SJSA1 (cell line): ENCODE measurements at regions not wholly inside any gene's neighbourhood (a gene's known extent, or its start where the extent isn't known, plus 50 kb on each side); places are given as distances from the start of the nearest gene placed in this dataset.
"Not testable (repeated sequence)": the region's sequence is repeated elsewhere in the genome, so short reads cannot be mapped to it uniquely, and the experiment has no call there.

Source experiments
- DNase-seq, 2 experiments: peaks; one replicate each; pipeline ENCODE4 v3.0.0-alpha.2; 2015 to 2020; ENCODE audit warnings: low spot score in 2 of 2, low read depth in 1 of 2
- H3K27ac ChIP-seq: fragments of 250-450 bp; sonication (Bioruptor Pico); 2 replicates; pipeline ENCODE4 v1.5.1; 2020; ENCODE audit warnings: mild to moderate bottlenecking, moderate library complexity
- H3K27me3 ChIP-seq: fragments of 250-450 bp; sonication (Bioruptor Pico); replicated peaks from 2 replicates; pipeline ENCODE4 v1.5.1; 2020; ENCODE audit warnings: mild to moderate bottlenecking, moderate library complexity
- H3K36me3 ChIP-seq: fragments of 250-450 bp; sonication (Bioruptor Pico); 2 replicates; pipeline ENCODE4 v1.5.1; 2020; ENCODE audit warnings: mild to moderate bottlenecking
- H3K4me1 ChIP-seq: fragments of 250-450 bp; sonication (Bioruptor Pico); replicated peaks from 2 replicates; pipeline ENCODE4 v1.6.1; 2021; ENCODE audit warnings: mild to moderate bottlenecking
- H3K4me3 ChIP-seq: fragments of 250-450 bp; sonication (Bioruptor Pico); 2 replicates; pipeline ENCODE4 v1.5.1; 2020; ENCODE audit warnings: mild to moderate bottlenecking
- H3K9me3 ChIP-seq: fragments of 250-450 bp; sonication (Bioruptor Pico); replicated peaks from 2 replicates; pipeline ENCODE4 v1.5.1; 2020; ENCODE audit warnings: mild to moderate bottlenecking

DNA sequence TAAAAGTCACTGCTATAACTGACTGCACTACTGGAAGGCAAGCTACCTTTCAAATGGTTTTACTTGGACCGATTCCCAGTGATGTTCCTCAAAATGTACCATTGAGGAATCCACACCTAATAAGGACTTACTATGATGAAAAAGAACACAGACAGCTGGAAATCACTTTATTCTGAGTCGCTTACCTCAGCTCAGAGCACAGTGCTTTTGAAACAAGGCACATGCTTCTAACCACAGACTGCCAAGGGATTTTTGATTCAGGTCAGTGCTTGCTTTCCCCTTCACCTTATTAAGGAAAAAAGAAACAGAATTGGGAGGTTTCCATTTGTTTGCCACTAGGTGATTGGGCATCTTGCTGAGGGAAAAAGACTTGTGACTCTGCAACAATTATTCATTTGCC is 707.5 kb upstream of the FSHR start:
- H3K27me3 ChIP-seq = no peaks in the 10 kb centered on the region
- H3K9me3 ChIP-seq = 0 out of 2 replicates have a peak, but pooled peaks cover 2% of the 10 kb centered on the region
- H3K4me1 ChIP-seq = no peaks in the 10 kb centered on the region
- no peak overlapping the region for H3K27ac ChIP-seq
- H3K36me3 ChIP-seq = no peaks in the 10 kb centered on the region
- no peak for DNase-seq
- no peak overlapping the region for H3K4me3 ChIP-seq

- Histone ChIP-seq H3K9me3 (0 out of 2 replicates have a peak, but pooled peaks cover 2% of the 10 kb centered on the region), H3K27ac (no peak overlapping the region), H3K4me1 (no peaks in the 10 kb centered on the region), H3K36me3 (no peaks in the 10 kb centered on the region), H3K27me3 (no peaks in the 10 kb centered on the region), H3K4me3 (no peak overlapping the region)
- no peak for DNase-seq
Measured at GRCh38 chr2:49860834-49861233, 706.5 kb upstream of the FSHR start.

DNA sequence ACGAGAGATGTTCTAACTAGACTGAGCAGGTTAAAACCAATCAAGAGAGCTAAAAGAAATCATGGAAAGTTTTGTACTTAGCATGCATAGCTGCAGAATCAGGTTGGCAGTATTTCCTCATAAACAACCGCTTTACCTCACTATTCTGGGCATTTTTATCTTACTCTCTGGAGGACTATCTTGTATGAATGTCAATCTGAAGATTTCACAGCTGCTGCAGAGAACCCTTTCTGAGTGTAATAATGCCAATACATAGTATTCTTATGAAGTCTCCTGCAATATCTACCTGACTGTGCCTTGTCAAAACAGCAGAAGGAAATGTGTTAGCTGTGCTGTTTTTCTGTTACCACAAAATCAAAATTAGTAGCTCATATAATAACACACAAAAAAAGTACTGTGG is 705.9 kb upstream of the FSHR start:
- no peaks in the 10 kb centered on the region for H3K4me1 ChIP-seq
- no peaks in the 10 kb centered on the region for H3K27me3 ChIP-seq
- no peak for DNase-seq
- H3K4me3 ChIP-seq = no peak overlapping the region
- no peak overlapping the region for H3K27ac ChIP-seq
- H3K9me3 ChIP-seq = 0 out of 2 replicates have a peak, but pooled peaks cover 2% of the 10 kb centered on the region
- no peaks in the 10 kb centered on the region for H3K36me3 ChIP-seq

DNA sequence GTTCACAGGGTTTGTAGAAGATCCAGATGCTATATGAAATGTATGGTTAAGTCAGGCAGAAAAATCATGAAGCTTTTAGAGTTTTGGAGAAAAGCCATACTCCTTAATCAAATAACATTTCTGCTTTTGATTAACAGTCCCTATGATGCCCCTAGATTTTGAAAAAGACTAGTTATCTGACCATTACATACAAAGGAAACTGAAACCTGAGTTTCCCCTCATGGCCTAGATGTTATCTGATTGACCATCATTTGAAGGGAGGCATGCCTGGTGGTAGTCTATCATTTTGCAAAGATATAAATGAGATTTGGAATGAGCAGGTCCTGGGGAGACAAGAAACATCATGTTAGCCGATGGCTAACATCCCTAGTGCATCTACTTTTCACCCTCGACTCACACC is 704.3 kb upstream of the FSHR start:
- no peak for DNase-seq
- Histone ChIP-seq H3K9me3 (0 out of 2 replicates have a peak, but pooled peaks cover 2% of the 10 kb centered on the region), H3K4me1 (no peaks in the 10 kb centered on the region), H3K27ac (no peak overlapping the region), H3K27me3 (no peaks in the 10 kb centered on the region), H3K36me3 (no peaks in the 10 kb centered on the region), H3K4me3 (no peak overlapping the region)

- no peaks in the 10 kb centered on the region for H3K4me1 ChIP-seq
- H3K36me3 ChIP-seq = no peaks in the 10 kb centered on the region
- DNase-seq = no peak
- no peak overlapping the region for H3K4me3 ChIP-seq
- H3K27me3 ChIP-seq = no peaks in the 10 kb centered on the region
- H3K9me3 ChIP-seq = 0 out of 2 replicates have a peak, but pooled peaks cover 2% of the 10 kb centered on the region
- H3K27ac ChIP-seq = no peak overlapping the region
Measured at GRCh38 chr2:49858113-49858490, 703.8 kb upstream of the FSHR start.

DNA sequence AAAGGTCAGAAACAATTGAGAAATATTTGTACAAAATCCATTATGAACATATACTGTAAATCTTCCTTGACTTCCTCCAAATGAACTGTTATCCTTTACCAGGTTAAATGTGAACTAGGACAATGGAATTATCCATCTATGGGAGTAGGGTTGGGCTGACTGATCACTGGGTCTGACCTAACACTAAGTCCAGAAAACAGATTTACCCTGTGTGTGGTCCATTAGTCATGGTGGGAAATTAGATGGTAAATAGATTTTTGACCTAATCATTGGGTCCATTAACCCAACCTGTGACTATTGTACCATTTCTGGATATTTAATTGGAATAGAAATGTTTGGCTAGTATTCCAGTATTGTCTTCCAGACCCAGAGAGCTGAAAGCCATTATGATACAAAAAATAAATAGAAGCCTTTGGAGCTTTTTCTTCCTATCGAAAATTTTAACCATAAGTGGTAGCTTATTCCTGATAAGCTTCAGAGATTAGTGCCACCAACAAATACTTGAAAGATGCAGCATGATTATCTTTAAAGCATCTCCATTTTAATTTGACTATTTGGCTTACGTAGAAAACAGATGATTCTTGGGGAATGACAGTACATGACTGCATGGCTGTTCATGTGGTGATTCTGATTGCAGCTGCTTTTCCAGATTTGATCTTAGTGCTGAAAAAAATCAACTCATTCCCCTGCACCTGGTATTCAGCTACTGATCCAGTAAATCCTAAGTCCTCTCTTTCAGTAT is 703.2 kb upstream of the FSHR start:
- Histone ChIP-seq H3K27ac (no peak overlapping the region), H3K4me1 (no peaks in the 10 kb centered on the region)
- no peak for DNase-seq

GRCh38 chr2:49845671-49846070 is 691.4 kb upstream of the FSHR start:
- H3K4me1 ChIP-seq = no peaks in the 10 kb centered on the region
- no peaks in the 10 kb centered on the region for H3K36me3 ChIP-seq
- no peak overlapping the region for H3K4me3 ChIP-seq
- no peak for DNase-seq
- peaks cover 5% of the 10 kb centered on the region; the same call in 1 of the 2 replicates for H3K9me3 ChIP-seq
- H3K27ac ChIP-seq = no peak overlapping the region
- H3K27me3 ChIP-seq = no peaks in the 10 kb centered on the region

More for the DNA sequence above, 703.2 kb upstream of the FSHR start:
- Histone ChIP-seq H3K9me3 (no peaks in the 10 kb centered on the region), H3K4me3 (no peak overlapping the region), H3K36me3 (no peaks in the 10 kb centered on the region), H3K27me3 (no peaks in the 10 kb centered on the region)

- Histone ChIP-seq H3K4me1 (no peaks in the 10 kb centered on the region), H3K9me3 (peaks cover 5% of the 10 kb centered on the region; the same call in 1 of the 2 replicates), H3K27ac (no peak overlapping the region), H3K4me3 (no peak overlapping the region), H3K27me3 (no peaks in the 10 kb centered on the region), H3K36me3 (no peaks in the 10 kb centered on the region)
- no peak for DNase-seq
Measured at GRCh38 chr2:49845021-49845420, 690.7 kb upstream of the FSHR start.

DNA sequence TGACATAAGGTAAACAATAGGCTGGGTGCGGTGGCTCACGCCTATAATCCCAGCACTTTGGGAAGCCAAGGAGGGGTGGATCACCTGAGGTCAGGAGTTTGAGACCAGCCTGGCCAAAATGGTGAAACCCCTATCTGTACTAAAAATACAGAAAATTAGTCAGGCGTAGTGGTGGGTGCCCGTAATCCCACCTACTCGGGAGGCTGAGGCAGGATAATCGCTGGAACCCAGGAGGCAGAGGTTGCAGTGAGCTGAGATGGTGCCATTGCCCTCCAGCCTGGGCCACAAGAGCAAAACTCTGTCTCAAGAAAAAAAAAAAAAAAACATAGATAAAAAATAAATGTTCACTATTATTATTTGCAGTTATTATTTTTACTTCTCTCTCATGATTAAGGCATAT is 689.8 kb upstream of the FSHR start:
- not testable (repeated sequence) for H3K9me3 ChIP-seq, H3K4me3 ChIP-seq, H3K4me1 ChIP-seq, H3K27me3 ChIP-seq, DNase-seq, H3K36me3 ChIP-seq, H3K27ac ChIP-seq

GRCh38 chr2:49843314-49843713 is 689.0 kb upstream of the FSHR start:
- Histone ChIP-seq H3K4me1 (no peaks in the 10 kb centered on the region), H3K27me3 (no peaks in the 10 kb centered on the region), H3K36me3 (no peaks in the 10 kb centered on the region), H3K27ac (no peak overlapping the region), H3K9me3 (peaks cover 5% of the 10 kb centered on the region; the same call in 1 of the 2 replicates), H3K4me3 (no peak overlapping the region)
- DNase-seq = no peak

- no peak for DNase-seq
- Histone ChIP-seq H3K27me3 (no peaks in the 10 kb centered on the region), H3K27ac (no peak overlapping the region), H3K36me3 (no peaks in the 10 kb centered on the region), H3K9me3 (peaks cover 5% of the 10 kb centered on the region; the same call in 1 of the 2 replicates), H3K4me3 (no peak overlapping the region), H3K4me1 (no peaks in the 10 kb centered on the region)
Measured at GRCh38 chr2:49840428-49840975, 686.2 kb upstream of the FSHR start.

- H3K27me3 ChIP-seq = no peaks in the 10 kb centered on the region
- peaks cover 5% of the 10 kb centered on the region; the same call in 1 of the 2 replicates for H3K9me3 ChIP-seq
- no peak for DNase-seq
- no peak overlapping the region for H3K27ac ChIP-seq
- no peaks in the 10 kb centered on the region for H3K4me1 ChIP-seq
- no peak overlapping the region for H3K4me3 ChIP-seq
- no peaks in the 10 kb centered on the region for H3K36me3 ChIP-seq
Measured at GRCh38 chr2:49839818-49840217, 685.5 kb upstream of the FSHR start.

DNA sequence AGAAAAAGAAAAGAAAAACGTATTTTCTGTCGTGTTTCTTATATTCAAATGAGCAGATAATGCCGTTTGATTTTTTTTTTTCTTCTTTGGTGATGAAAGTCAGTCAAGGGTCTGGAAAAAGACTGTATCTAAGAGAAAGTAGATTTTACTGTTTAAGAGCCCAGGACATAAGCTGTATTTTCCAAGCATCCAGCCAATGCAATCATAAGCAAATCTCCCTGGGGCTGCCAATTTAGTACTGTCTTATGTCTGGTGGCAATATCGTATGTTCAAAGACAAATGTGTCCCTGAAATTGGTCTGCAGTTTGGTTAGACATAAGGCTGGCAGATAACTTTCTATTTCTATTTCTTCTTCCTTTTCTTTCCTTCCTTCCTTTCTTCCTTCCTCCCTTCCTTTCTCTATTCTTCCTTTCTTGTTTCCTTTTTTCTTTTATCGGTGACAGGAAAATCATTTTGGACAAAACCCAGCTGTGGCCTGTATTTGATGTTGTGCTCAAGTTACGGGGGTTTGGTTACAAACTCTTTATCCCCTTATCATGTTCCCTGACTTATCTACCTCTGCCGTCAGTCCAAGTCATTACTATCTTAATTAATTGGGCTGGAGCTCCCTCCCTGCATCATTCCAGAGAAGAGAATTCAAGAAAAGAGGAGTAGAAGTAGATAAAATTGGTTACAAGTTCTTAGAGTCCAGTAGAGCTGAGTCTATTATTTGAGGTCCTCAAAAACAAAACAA is 683.4 kb upstream of the FSHR start:
- Histone ChIP-seq H3K9me3 (no peaks in the 10 kb centered on the region), H3K4me1 (no peaks in the 10 kb centered on the region), H3K36me3 (no peaks in the 10 kb centered on the region), H3K4me3 (no peak overlapping the region), H3K27me3 (no peaks in the 10 kb centered on the region), H3K27ac (no peak overlapping the region)
- DNase-seq = no peak

DNA sequence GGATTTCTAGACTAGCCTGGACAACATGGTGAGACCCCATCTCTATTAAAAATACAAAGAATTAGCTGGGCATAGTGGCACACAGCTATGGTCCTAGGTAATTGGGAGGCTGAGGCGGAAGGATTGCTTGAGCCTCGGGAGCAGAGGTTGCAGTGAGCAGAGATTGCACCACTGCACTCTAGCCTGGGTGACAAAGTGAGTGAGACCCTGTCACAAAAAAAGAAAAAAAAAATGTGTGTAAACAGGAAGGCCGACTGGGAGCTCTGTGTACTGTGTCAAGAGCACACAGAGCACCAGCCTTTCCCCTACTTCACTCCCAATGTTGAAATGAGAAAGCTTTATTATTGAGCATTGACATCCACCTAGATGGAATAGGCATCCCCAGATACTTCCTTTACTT is 681.7 kb upstream of the FSHR start:
- H3K27me3 ChIP-seq = no peaks in the 10 kb centered on the region
- H3K4me1 ChIP-seq = no peaks in the 10 kb centered on the region
- H3K27ac ChIP-seq = no peak overlapping the region
- H3K36me3 ChIP-seq = no peaks in the 10 kb centered on the region
- no peaks in the 10 kb centered on the region for H3K9me3 ChIP-seq
- no peak overlapping the region for H3K4me3 ChIP-seq
- DNase-seq = no peak
